Loucy (cell line): ENCODE measurements at regions not wholly inside any gene's neighbourhood (a gene's known extent, or its start where the extent isn't known, plus 50 kb on each side); places are given as distances from the start of the nearest gene placed in this dataset.

ENCODE experiments used
- H2AFZ ChIP-seq: fragments of 200-600 bp; sonication (generic); 2 replicates; pipeline ENCODE4 v1.6.0; 2016; ENCODE audit warnings: antibody characterized with exemption, mild to moderate bottlenecking, low read length, moderate library complexity
- H3F3A ChIP-seq: fragments of 200-600 bp; 2 replicates; pipeline ENCODE4 v1.6.0; 2016; ENCODE audit warnings: antibody characterized with exemption, low read depth, mild to moderate bottlenecking
- H3K27me3 ChIP-seq: fragments of 200-600 bp; sonication (generic); 2 replicates; pipeline ENCODE4 v1.6.1; 2014; ENCODE audit warnings: low read length, mild to moderate bottlenecking; ENCODE audit not compliant: insufficient read depth, poor library complexity, severe bottlenecking
- H3K36me3 ChIP-seq: fragments of 200-600 bp; sonication (generic); 2 replicates; pipeline ENCODE4 v1.6.1; 2016; ENCODE audit warnings: low read length; ENCODE audit not compliant: insufficient read depth
- H3K4me1 ChIP-seq: fragments of 200-600 bp; sonication (generic); 2 replicates; pipeline ENCODE4 v1.5.1; 2014; ENCODE audit warnings: low read length, mild to moderate bottlenecking; ENCODE audit not compliant: insufficient read depth, poor library complexity, severe bottlenecking
- H3K4me2 ChIP-seq: fragments of 200-600 bp; sonication (generic); 2 replicates; pipeline ENCODE4 v1.6.0; 2014; ENCODE audit warnings: antibody characterized with exemption, low read length, low read depth, mild to moderate bottlenecking; ENCODE audit not compliant: poor library complexity, severe bottlenecking
- H3K4me3 ChIP-seq: fragments of 200-600 bp; sonication (generic); 2 replicates; pipeline ENCODE4 v1.5.1; 2014; ENCODE audit warnings: low read length, mild to moderate bottlenecking, mixed read lengths; ENCODE audit not compliant: poor library complexity, severe bottlenecking
- H3K79me2 ChIP-seq: fragments of 200-600 bp; sonication (generic); 2 replicates; pipeline ENCODE4 v1.6.1; 2014; ENCODE audit warnings: low read length; ENCODE audit not compliant: insufficient read depth
- H3K9ac ChIP-seq: fragments of 200-600 bp; sonication (generic); 2 replicates; pipeline ENCODE4 v1.6.0; 2014; ENCODE audit warnings: mild to moderate bottlenecking, low read depth, low read length, moderate library complexity; ENCODE audit not compliant: poor library complexity, severe bottlenecking
- H3K9me2 ChIP-seq: fragments of 200-600 bp; sonication (generic); replicated peaks from 2 replicates; pipeline ENCODE4 v1.6.1; 2016; ENCODE audit warnings: low read depth, low read length, mixed read lengths
- H3K9me3 ChIP-seq: fragments of 200-600 bp; sonication (generic); 2 replicates; pipeline ENCODE4 v1.6.1; 2014; ENCODE audit warnings: mild to moderate bottlenecking, antibody characterized with exemption, low read length, low read depth; ENCODE audit not compliant: insufficient read depth
- H4K20me1 ChIP-seq: fragments of 200-600 bp; sonication (generic); 2 replicates; pipeline ENCODE4 v1.6.0; 2014; ENCODE audit warnings: antibody characterized with exemption, low read length, mild to moderate bottlenecking; ENCODE audit not compliant: insufficient read depth, poor library complexity, severe bottlenecking
- EZH2phosphoT487 ChIP-seq: fragments of 200-600 bp; IDR thresholded peaks from 2 replicates; pipeline ENCODE4 v1.6.1; 2018; ENCODE audit warnings: antibody characterized with exemption, mild to moderate bottlenecking, moderate library complexity, borderline replicate concordance
- TF ChIP-seq, protein P1 (sequence below): fragments of 200-600 bp; sonication (generic); conservative IDR thresholded peaks from 2 replicates; pipeline ENCODE4 v1.5.1; 2014; ENCODE audit warnings: mild to moderate bottlenecking, antibody characterized with exemption, low read length

DNA sequence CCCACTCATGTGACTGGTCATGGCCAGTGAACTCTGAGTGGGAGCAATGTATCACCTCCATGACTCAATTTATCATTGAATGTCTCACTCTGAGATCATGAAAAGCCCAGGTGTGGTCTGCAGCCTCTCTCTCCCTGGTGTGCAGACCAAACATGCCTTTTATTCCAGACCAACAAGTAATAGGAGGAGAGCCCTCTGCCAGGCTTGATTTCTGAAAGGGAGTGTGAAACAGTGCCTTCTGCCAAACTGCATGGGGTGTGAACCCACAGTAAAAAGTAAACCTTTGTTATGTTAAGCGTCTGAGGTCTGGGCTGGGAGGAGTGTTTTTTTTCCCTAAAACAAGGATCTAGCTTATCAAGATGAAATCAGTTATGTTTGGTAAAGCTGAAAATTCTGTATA, 601.2 kb downstream of the ADCYAP1 start:
- H3K9ac ChIP-seq: no peak overlapping the region
- no peaks in the 10 kb centered on the region for H3K27me3 ChIP-seq
- H3K9me3 ChIP-seq: no peaks in the 10 kb centered on the region
- H4K20me1 ChIP-seq: no peaks in the 10 kb centered on the region
- no peaks in the 10 kb centered on the region for H3K79me2 ChIP-seq
- H3F3A ChIP-seq: no peaks in the 10 kb centered on the region
- no peaks in the 10 kb centered on the region for H3K9me2 ChIP-seq
- H3K36me3 ChIP-seq: no peaks in the 10 kb centered on the region
- H3K4me3 ChIP-seq: no peak overlapping the region
- no peak overlapping the region for H3K4me2 ChIP-seq
- TF ChIP-seq, protein P1, sequence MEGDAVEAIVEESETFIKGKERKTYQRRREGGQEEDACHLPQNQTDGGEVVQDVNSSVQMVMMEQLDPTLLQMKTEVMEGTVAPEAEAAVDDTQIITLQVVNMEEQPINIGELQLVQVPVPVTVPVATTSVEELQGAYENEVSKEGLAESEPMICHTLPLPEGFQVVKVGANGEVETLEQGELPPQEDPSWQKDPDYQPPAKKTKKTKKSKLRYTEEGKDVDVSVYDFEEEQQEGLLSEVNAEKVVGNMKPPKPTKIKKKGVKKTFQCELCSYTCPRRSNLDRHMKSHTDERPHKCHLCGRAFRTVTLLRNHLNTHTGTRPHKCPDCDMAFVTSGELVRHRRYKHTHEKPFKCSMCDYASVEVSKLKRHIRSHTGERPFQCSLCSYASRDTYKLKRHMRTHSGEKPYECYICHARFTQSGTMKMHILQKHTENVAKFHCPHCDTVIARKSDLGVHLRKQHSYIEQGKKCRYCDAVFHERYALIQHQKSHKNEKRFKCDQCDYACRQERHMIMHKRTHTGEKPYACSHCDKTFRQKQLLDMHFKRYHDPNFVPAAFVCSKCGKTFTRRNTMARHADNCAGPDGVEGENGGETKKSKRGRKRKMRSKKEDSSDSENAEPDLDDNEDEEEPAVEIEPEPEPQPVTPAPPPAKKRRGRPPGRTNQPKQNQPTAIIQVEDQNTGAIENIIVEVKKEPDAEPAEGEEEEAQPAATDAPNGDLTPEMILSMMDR: no peak
- TF ChIP-seq EZH2phosphoT487: no peak
- no peaks in the 10 kb centered on the region for H3K4me1 ChIP-seq
- H2AFZ ChIP-seq: no peak overlapping the region

DNA sequence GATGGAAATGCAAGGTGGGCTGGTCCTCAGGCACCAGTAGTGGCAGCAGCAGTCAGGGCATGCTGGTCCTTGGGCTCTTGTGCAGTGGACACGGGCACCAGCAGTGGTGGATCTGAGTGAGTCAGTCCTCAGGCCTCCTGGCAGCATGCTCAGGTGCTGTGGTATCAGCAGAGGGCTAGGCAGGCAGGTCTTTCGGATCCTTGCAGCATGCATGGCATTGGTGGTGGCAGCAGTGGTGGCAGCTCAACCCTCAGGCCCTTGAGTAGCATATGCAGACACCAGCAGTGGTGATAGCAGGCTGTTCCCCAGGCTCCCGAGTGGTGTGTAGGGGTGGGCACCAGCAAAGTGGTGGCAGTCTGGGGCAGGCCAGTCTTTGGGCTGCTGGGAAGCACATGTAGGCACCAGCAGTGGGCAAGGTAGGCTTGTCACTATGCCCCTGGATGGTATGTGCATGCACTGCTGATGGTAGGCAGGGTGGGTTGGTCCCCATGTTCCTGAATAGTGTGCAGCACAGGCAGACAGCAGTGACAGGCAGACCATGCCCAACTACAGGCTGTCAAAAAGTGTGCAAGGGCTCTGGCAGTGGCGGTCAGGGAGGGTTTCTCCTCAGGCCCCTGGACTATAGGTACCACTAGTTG, 606.0 kb downstream of the ADCYAP1 start:
- Histone ChIP-seq H3F3A (no peaks in the 10 kb centered on the region), H3K9ac (no peak overlapping the region), H3K4me1 (no peaks in the 10 kb centered on the region), H3K9me2 (no peaks in the 10 kb centered on the region), H3K4me2 (no peak overlapping the region), H3K9me3 (no peaks in the 10 kb centered on the region), H3K79me2 (no peaks in the 10 kb centered on the region), H2AFZ (no peak overlapping the region), H3K4me3 (no peak overlapping the region), H3K36me3 (no peaks in the 10 kb centered on the region), H3K27me3 (no peaks in the 10 kb centered on the region), H4K20me1 (no peaks in the 10 kb centered on the region)
- TF ChIP-seq, protein P1: no peak
- no peak for TF ChIP-seq EZH2phosphoT487

DNA sequence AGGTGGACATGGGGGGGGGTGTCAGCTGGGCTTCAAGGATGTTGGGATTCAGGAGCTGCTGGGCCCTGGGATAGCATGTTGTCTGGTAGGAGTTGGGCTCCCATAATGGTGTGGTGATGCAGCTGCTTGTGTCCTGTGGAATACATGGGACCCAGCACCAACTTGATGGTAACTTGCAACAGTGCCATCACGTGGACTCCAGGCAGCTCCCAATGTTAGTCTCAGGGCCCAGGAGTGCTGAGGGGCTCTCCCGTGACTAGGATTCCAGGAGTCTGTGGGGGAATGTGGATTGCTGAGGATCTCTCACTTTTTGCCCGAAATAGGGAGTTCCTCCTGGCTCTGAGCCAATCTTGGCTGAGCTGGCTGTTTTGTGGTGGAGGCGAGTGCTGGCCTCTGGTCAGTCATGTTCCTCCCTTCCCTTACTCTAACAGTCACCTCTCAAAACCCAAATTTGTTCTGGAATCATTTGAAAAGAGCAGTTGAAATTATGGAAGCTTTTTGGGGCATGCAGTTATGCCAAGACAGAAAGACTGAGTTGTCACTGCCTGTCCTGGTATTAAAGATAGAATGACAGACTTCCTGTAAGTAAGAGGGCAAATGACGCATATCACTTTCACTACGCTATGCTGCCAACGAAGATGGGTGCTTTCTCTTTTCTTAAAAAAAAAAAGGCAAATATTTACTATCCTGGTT, 607.1 kb downstream of the ADCYAP1 start:
- no peaks in the 10 kb centered on the region for H3K9me3 ChIP-seq
- H3K79me2 ChIP-seq: no peaks in the 10 kb centered on the region
- H3K4me1 ChIP-seq: no peaks in the 10 kb centered on the region
- no peak overlapping the region for H3K4me3 ChIP-seq
- H3K9me2 ChIP-seq: no peaks in the 10 kb centered on the region
- H3K36me3 ChIP-seq: no peaks in the 10 kb centered on the region
- no peaks in the 10 kb centered on the region for H4K20me1 ChIP-seq
- no peak for TF ChIP-seq EZH2phosphoT487
- TF ChIP-seq, protein P1: no peak
- no peak overlapping the region for H3K4me2 ChIP-seq
- no peaks in the 10 kb centered on the region for H3K27me3 ChIP-seq
- no peak overlapping the region for H3K9ac ChIP-seq
- H2AFZ ChIP-seq: no peak overlapping the region
- H3F3A ChIP-seq: no peaks in the 10 kb centered on the region
